Fibroblast of lung (primary cell): ENCODE measurements at regions not wholly inside any gene's neighbourhood (a gene's known extent, or its start where the extent isn't known, plus 50 kb on each side); places are given as distances from the start of the nearest gene placed in this dataset.

Experiments used
- DNase-seq, 2 donors: peaks; one replicate each; pipeline versions ENCODE4 v3.0.0 to v3.0.0-alpha.2; 2010; ENCODE audit warnings: low read depth in 2 of 2
- H2AFZ ChIP-seq: 2 replicates; pipeline ENCODE4 v1.5.1; 2012; ENCODE audit warnings: low read length, control low read depth, inconsistent platforms
- H3K27ac ChIP-seq: 2 replicates; pipeline ENCODE4 v1.5.1; 2011; ENCODE audit warnings: low read length, control low read depth; ENCODE audit not compliant: insufficient read depth
- H3K27me3 ChIP-seq: 2 replicates; pipeline ENCODE4 v1.5.1; 2011; ENCODE audit warnings: mild to moderate bottlenecking, low read length; ENCODE audit not compliant: control insufficient read depth, insufficient read depth
- H3K36me3 ChIP-seq: 2 replicates; pipeline ENCODE4 v1.5.1; 2011; ENCODE audit warnings: low read length; ENCODE audit not compliant: control insufficient read depth, insufficient read depth
- H3K4me1 ChIP-seq: 2 replicates; pipeline ENCODE4 v1.5.1; 2011; ENCODE audit warnings: low read length; ENCODE audit not compliant: control insufficient read depth, insufficient read depth; ENCODE audit errors: extremely low read depth
- H3K4me2 ChIP-seq: 2 replicates; pipeline ENCODE4 v1.5.1; 2011; ENCODE audit warnings: low read length, control low read depth; ENCODE audit not compliant: insufficient read depth; ENCODE audit errors: extremely low read depth
- H3K4me3 ChIP-seq, 4 experiments: fragments of 200-600 bp in 1 of 4; sonication (generic) in 1 of 4; replicated peaks in 1 of 4; 2 replicates each; pipeline ENCODE4 v1.5.1; 2011 to 2016; ENCODE audit warnings: low read length in 4 of 4, low read depth in 3 of 4, mild to moderate bottlenecking in 3 of 4, control low read depth in 2 of 4, inconsistent platforms in 1 of 4, mixed read lengths in 1 of 4; ENCODE audit not compliant: insufficient read depth in 1 of 4; ENCODE audit errors: control extremely low read depth in 1 of 4
- H3K79me2 ChIP-seq: 2 replicates; pipeline ENCODE4 v1.5.1; 2012; ENCODE audit warnings: mild to moderate bottlenecking, low read length, inconsistent platforms; ENCODE audit not compliant: control insufficient read depth, insufficient read depth
- H3K9ac ChIP-seq: 2 replicates; pipeline ENCODE4 v1.5.1; 2011; ENCODE audit warnings: mild to moderate bottlenecking, low read length, control low read depth; ENCODE audit not compliant: insufficient read depth
- H3K9me3 ChIP-seq: 2 replicates; pipeline ENCODE4 v1.5.1; 2012; ENCODE audit warnings: low read depth, low read length; ENCODE audit not compliant: control insufficient read depth, insufficient read depth
- H4K20me1 ChIP-seq: 2 replicates; pipeline ENCODE4 v1.5.1; 2011; ENCODE audit warnings: low read length; ENCODE audit not compliant: control insufficient read depth, insufficient read depth; ENCODE audit errors: extremely low read depth
- EZH2 ChIP-seq: IDR thresholded peaks from 2 replicates; pipeline ENCODE4 v1.5.1; 2012; ENCODE audit warnings: low read length, control low read depth, mild to moderate bottlenecking; ENCODE audit errors: missing control alignments
- TF ChIP-seq, protein P1 (sequence below), 2 donors: IDR thresholded peaks in 1 of 2; conservative IDR thresholded peaks in 1 of 2; 1 replicate in 1 of 2; 2 replicates in 1 of 2; pipeline ENCODE4 v1.5.1; 2011 to 2012; ENCODE audit warnings: low read length in 2 of 2, control low read depth in 1 of 2, inconsistent platforms in 1 of 2, low read depth in 1 of 2, mild to moderate bottlenecking in 1 of 2

DNA sequence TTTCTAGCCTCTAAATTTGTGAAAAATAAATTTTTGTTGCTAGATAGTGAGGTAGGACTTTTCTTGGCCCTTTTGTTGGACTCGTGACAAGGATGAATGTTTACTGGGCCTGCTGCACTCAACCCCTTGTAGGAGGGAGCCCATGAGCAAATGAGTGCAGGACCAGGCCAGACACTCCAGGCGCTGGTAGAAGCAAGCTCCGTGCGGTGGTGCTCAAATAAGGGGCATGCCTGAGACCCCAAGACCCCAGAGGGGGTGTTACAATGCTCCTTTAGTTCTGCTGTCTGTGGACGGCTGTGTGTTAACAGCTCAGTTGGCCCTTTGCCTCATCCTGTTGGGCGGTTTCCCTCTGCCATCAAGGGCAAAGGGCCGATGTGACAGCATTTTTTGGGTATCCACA is 1195.3 kb upstream of the PHF14 start:
- no peaks in the 10 kb centered on the region for H3K4me1 ChIP-seq
- no peak overlapping the region for H3K4me2 ChIP-seq
- H3K27me3 ChIP-seq: no peaks in the 10 kb centered on the region
- DNase-seq: no peak
- H3K9ac ChIP-seq: no peak overlapping the region
- no peak overlapping the region for H2AFZ ChIP-seq
- no peak overlapping the region for H3K27ac ChIP-seq
- H3K9me3 ChIP-seq: no peaks in the 10 kb centered on the region
- H3K4me3 ChIP-seq: no peak overlapping the region
- no peaks in the 10 kb centered on the region for H3K36me3 ChIP-seq
- no peak for TF ChIP-seq EZH2
- TF ChIP-seq, protein P1, sequence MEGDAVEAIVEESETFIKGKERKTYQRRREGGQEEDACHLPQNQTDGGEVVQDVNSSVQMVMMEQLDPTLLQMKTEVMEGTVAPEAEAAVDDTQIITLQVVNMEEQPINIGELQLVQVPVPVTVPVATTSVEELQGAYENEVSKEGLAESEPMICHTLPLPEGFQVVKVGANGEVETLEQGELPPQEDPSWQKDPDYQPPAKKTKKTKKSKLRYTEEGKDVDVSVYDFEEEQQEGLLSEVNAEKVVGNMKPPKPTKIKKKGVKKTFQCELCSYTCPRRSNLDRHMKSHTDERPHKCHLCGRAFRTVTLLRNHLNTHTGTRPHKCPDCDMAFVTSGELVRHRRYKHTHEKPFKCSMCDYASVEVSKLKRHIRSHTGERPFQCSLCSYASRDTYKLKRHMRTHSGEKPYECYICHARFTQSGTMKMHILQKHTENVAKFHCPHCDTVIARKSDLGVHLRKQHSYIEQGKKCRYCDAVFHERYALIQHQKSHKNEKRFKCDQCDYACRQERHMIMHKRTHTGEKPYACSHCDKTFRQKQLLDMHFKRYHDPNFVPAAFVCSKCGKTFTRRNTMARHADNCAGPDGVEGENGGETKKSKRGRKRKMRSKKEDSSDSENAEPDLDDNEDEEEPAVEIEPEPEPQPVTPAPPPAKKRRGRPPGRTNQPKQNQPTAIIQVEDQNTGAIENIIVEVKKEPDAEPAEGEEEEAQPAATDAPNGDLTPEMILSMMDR (conservative IDR thresholded peaks at IDR 0.05 in 1 of 2, IDR thresholded peaks at IDR 0.05 in 1 of 2; ENCODE audit: low read depth in 1 of 2, low read length in 2 of 2): no peak
- H3K79me2 ChIP-seq: no peaks in the 10 kb centered on the region
- no peaks in the 10 kb centered on the region for H4K20me1 ChIP-seq

DNA sequence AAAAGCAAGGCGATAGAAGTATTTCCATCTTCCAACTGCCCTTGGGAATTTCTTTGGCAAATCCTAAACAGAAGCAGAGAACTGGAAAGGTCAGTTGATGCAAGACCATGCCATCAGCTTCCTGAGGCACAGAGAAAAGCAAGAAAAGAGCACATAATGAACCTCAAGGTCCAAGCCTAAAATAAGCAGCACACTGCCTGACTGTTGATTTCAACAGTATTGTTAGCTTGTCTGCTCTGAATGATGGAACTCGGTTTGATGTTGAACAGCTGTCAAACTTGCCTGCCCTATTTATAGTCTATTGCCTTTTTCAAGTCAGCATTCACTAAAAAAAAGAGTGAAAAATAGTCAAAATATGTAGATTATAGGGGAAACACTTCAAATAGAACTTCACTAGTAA is 1192.0 kb upstream of the PHF14 start:
- Histone ChIP-seq H3K36me3 (no peaks in the 10 kb centered on the region), H3K4me3 (no peak overlapping the region), H3K4me2 (no peak overlapping the region), H4K20me1 (no peaks in the 10 kb centered on the region), H3K27me3 (no peaks in the 10 kb centered on the region), H3K9ac (no peak overlapping the region), H3K27ac (no peak overlapping the region), H3K9me3 (no peaks in the 10 kb centered on the region), H3K79me2 (no peaks in the 10 kb centered on the region), H3K4me1 (no peaks in the 10 kb centered on the region), H2AFZ (no peak overlapping the region)
- no peak for DNase-seq
- TF ChIP-seq, protein P1 (conservative IDR thresholded peaks at IDR 0.05 in 1 of 2, IDR thresholded peaks at IDR 0.05 in 1 of 2; ENCODE audit: low read depth in 1 of 2, low read length in 2 of 2): no peak
- TF ChIP-seq EZH2: no peak

DNA sequence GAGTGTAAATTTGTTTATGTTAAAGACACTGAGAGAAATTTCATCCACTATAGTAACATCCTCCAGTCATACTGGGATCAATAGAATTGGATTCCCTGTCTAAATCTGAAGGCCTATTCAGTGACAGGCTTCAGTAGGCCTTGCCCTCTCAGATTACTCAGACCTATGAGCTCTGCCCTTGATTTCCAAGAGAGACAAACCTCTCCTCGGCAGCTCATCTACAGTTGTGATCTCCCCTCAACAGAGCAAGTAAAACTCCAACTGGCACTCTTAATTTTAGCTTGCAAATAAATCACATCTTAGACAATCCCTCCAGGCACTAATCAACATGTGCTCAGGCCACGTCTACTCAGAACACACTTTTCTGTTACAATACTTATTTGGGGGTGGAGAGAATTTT is 1191.4 kb upstream of the PHF14 start:
- Histone ChIP-seq H3K4me3 (no peak overlapping the region), H3K4me1 (no peaks in the 10 kb centered on the region), H3K9me3 (no peaks in the 10 kb centered on the region), H3K4me2 (no peak overlapping the region), H3K27me3 (no peaks in the 10 kb centered on the region), H3K27ac (no peak overlapping the region), H3K79me2 (no peaks in the 10 kb centered on the region), H4K20me1 (no peaks in the 10 kb centered on the region), H2AFZ (no peak overlapping the region), H3K9ac (no peak overlapping the region), H3K36me3 (no peaks in the 10 kb centered on the region)
- no peak for TF ChIP-seq EZH2
- TF ChIP-seq, protein P1 (conservative IDR thresholded peaks at IDR 0.05 in 1 of 2, IDR thresholded peaks at IDR 0.05 in 1 of 2; ENCODE audit: low read depth in 1 of 2, low read length in 2 of 2): no peak
- DNase-seq: no peak
